Loucy (cell line): ENCODE measurements at regions not wholly inside any gene's neighbourhood (a gene's known extent, or its start where the extent isn't known, plus 50 kb on each side); places are given as distances from the start of the nearest gene placed in this dataset.

Source experiments
- EZH2phosphoT487 ChIP-seq: fragments of 200-600 bp; IDR thresholded peaks from 2 replicates; pipeline ENCODE4 v1.6.1; 2018; ENCODE audit warnings: antibody characterized with exemption, mild to moderate bottlenecking, moderate library complexity, borderline replicate concordance
- TF ChIP-seq, protein P1 (sequence below): fragments of 200-600 bp; sonication (generic); conservative IDR thresholded peaks from 2 replicates; pipeline ENCODE4 v1.5.1; 2014; ENCODE audit warnings: mild to moderate bottlenecking, antibody characterized with exemption, low read length

GRCh38 chr6:14889188-14889587 lies 356.7 kb upstream of the JARID2 start:
- TF ChIP-seq EZH2phosphoT487: no peak
- TF ChIP-seq, protein P1, sequence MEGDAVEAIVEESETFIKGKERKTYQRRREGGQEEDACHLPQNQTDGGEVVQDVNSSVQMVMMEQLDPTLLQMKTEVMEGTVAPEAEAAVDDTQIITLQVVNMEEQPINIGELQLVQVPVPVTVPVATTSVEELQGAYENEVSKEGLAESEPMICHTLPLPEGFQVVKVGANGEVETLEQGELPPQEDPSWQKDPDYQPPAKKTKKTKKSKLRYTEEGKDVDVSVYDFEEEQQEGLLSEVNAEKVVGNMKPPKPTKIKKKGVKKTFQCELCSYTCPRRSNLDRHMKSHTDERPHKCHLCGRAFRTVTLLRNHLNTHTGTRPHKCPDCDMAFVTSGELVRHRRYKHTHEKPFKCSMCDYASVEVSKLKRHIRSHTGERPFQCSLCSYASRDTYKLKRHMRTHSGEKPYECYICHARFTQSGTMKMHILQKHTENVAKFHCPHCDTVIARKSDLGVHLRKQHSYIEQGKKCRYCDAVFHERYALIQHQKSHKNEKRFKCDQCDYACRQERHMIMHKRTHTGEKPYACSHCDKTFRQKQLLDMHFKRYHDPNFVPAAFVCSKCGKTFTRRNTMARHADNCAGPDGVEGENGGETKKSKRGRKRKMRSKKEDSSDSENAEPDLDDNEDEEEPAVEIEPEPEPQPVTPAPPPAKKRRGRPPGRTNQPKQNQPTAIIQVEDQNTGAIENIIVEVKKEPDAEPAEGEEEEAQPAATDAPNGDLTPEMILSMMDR: no peak
